Neural cell (in vitro differentiated cells): ENCODE measurements at regions not wholly inside any gene's neighbourhood (a gene's known extent, or its start where the extent isn't known, plus 50 kb on each side); places are given as distances from the start of the nearest gene placed in this dataset.

Source experiments
- H2AFZ ChIP-seq: fragments of 200-600, 300-800 bp; sonication (generic), shearing (Covaris generic); 2 replicates; pipeline ENCODE4 v1.6.0; 2014; ENCODE audit warnings: low read depth, mild to moderate bottlenecking, antibody characterized with exemption, low read length, moderate library complexity
- H3F3A ChIP-seq: fragments of 200-600 bp; shearing (Covaris generic); 2 replicates; pipeline ENCODE4 v1.6.1; 2016; ENCODE audit warnings: mild to moderate bottlenecking, moderate library complexity, mixed read lengths, antibody characterized with exemption, low read length; ENCODE audit not compliant: insufficient read depth, poor library complexity, severe bottlenecking
- H3K27ac ChIP-seq: fragments of 200-600, 300-800 bp; sonication (generic), shearing (Covaris generic); 2 replicates; pipeline ENCODE4 v1.5.1; 2014; ENCODE audit warnings: mild to moderate bottlenecking, low read length, moderate library complexity
- H3K27me3 ChIP-seq: fragments of 300-800, 200-600 bp; sonication (generic), shearing (Covaris generic); 2 replicates; pipeline ENCODE4 v1.6.0; 2014; ENCODE audit warnings: mild to moderate bottlenecking, low read depth, low read length, moderate library complexity; ENCODE audit not compliant: insufficient read depth
- H3K36me3 ChIP-seq: fragments of 300-800, 200-600 bp; sonication (generic), shearing (Covaris generic); 2 replicates; pipeline ENCODE4 v1.5.1; 2014; ENCODE audit warnings: mild to moderate bottlenecking, antibody characterized with exemption, low read length, moderate library complexity; ENCODE audit not compliant: insufficient read depth
- H3K4me2 ChIP-seq: fragments of 300-800, 200-600 bp; sonication (generic), shearing (Covaris generic); 2 replicates; pipeline ENCODE4 v1.6.0; 2014; ENCODE audit warnings: mild to moderate bottlenecking, low read length
- H3K4me3 ChIP-seq: fragments of 300-800, 200-600 bp; sonication (generic), shearing (Covaris generic); 2 replicates; pipeline ENCODE4 v1.5.1; 2014; ENCODE audit warnings: mild to moderate bottlenecking, low read length, moderate library complexity
- H3K79me2 ChIP-seq: fragments of 200-600 bp; shearing (Covaris generic); replicated peaks from 2 replicates; pipeline ENCODE4 v1.6.0; 2014; ENCODE audit warnings: mild to moderate bottlenecking, low read length, moderate library complexity; ENCODE audit not compliant: insufficient read depth
- H3K9ac ChIP-seq: fragments of 300-800, 200-600 bp; sonication (generic), shearing (Covaris generic); 2 replicates; pipeline ENCODE4 v1.6.1; 2016; ENCODE audit warnings: mild to moderate bottlenecking, low read length, mixed read lengths
- H3K9me2 ChIP-seq: fragments of 200-600 bp; shearing (Covaris generic); 2 replicates; pipeline ENCODE4 v1.6.1; 2016; ENCODE audit warnings: mild to moderate bottlenecking, low read length, mixed read lengths; ENCODE audit not compliant: insufficient read depth
- H3K9me3 ChIP-seq: fragments of 200-600, 300-800 bp; sonication (generic), shearing (Covaris generic); 2 replicates; pipeline ENCODE4 v1.6.1; 2016; ENCODE audit warnings: mild to moderate bottlenecking, mixed run types, low read length, moderate library complexity, mixed read lengths
- H4K20me1 ChIP-seq: fragments of 200-600 bp; shearing (Covaris generic); 2 replicates; pipeline ENCODE4 v1.6.1; 2016; ENCODE audit warnings: mild to moderate bottlenecking, mixed run types; ENCODE audit not compliant: insufficient read depth
- CTCF ChIP-seq: fragments of 450-650 bp; IDR thresholded peaks from 2 replicates; pipeline ENCODE4 v1.5.1; 2014; ENCODE audit warnings: antibody characterized with exemption, mild to moderate bottlenecking, moderate library complexity; ENCODE audit not compliant: poor library complexity, severe bottlenecking
- EP300 ChIP-seq: fragments of 450-650 bp; conservative IDR thresholded peaks from 2 replicates; pipeline ENCODE4 v1.6.1; 2014; ENCODE audit warnings: antibody characterized with exemption, mild to moderate bottlenecking, moderate library complexity; ENCODE audit not compliant: poor library complexity, severe bottlenecking
- EZH2 ChIP-seq: fragments of 200-600, 300-800 bp; shearing (Covaris generic), sonication (generic); IDR thresholded peaks from 2 replicates; pipeline ENCODE4 v1.6.1; 2014; ENCODE audit warnings: antibody characterized with exemption, low read length, borderline replicate concordance, mild to moderate bottlenecking; ENCODE audit not compliant: insufficient read depth, poor library complexity, severe bottlenecking
- MXI1 ChIP-seq: fragments of 450-650 bp; conservative IDR thresholded peaks from 2 replicates; pipeline ENCODE4 v1.6.1; 2014; ENCODE audit warnings: antibody characterized with exemption, mild to moderate bottlenecking; ENCODE audit not compliant: poor library complexity, severe bottlenecking
- POLR2AphosphoS5 ChIP-seq: IDR thresholded peaks from 2 replicates; pipeline ENCODE4 v1.6.1; 2012
- RAD21 ChIP-seq: fragments of 450-650 bp; conservative IDR thresholded peaks from 2 replicates; pipeline ENCODE4 v1.6.1; 2014; ENCODE audit warnings: antibody characterized with exemption, mild to moderate bottlenecking, moderate library complexity
- REST ChIP-seq: IDR thresholded peaks from 2 replicates; pipeline ENCODE4 v1.6.1; 2012; ENCODE audit warnings: borderline replicate concordance
- SMC3 ChIP-seq: fragments of 450-650 bp; conservative IDR thresholded peaks from 2 replicates; pipeline ENCODE4 v1.6.1; 2014; ENCODE audit warnings: antibody characterized with exemption, mild to moderate bottlenecking, moderate library complexity; ENCODE audit not compliant: poor library complexity

GRCh38 chr2:177029901-177030300, 182.7 kb upstream of the HNRNPA3 start:
- no peaks in the 10 kb centered on the region for H4K20me1 ChIP-seq
- H3K9me3 ChIP-seq = no peaks in the 10 kb centered on the region
- peak overlapping the region; percentile 44 for H3K4me3 ChIP-seq
- H3K9me2 ChIP-seq = no peaks in the 10 kb centered on the region
- no peak for TF ChIP-seq EZH2
- no peak for TF ChIP-seq RAD21
- TF ChIP-seq CTCF = no peak
- no peak for TF ChIP-seq MXI1
- H3K79me2 ChIP-seq = no peaks in the 10 kb centered on the region
- H3K9ac ChIP-seq = no peak overlapping the region
- no peak overlapping the region for H2AFZ ChIP-seq
- H3F3A ChIP-seq = peaks cover 6% of the 10 kb centered on the region
- H3K27me3 ChIP-seq = no peaks in the 10 kb centered on the region
- peak overlapping the region; percentile 16 for H3K4me2 ChIP-seq
- H3K36me3 ChIP-seq = no peaks in the 10 kb centered on the region
- H3K27ac ChIP-seq = peak overlapping the region; percentile 98

- peak overlapping the region; percentile 98 for H3K27ac ChIP-seq
- TF ChIP-seq CTCF (no peak), EP300 (peak; percentile 15)
- H3K4me3 ChIP-seq = peak overlapping the region; percentile 44
- peak overlapping the region; percentile 16 for H3K4me2 ChIP-seq
- no peaks in the 10 kb centered on the region for H3K79me2 ChIP-seq
- no peaks in the 10 kb centered on the region for H3K27me3 ChIP-seq
- no peaks in the 10 kb centered on the region for H3K36me3 ChIP-seq
- H3F3A ChIP-seq = peaks cover 6% of the 10 kb centered on the region
- H3K9ac ChIP-seq = peak overlapping the region; percentile 67
- no peaks in the 10 kb centered on the region for H4K20me1 ChIP-seq
- no peaks in the 10 kb centered on the region for H3K9me2 ChIP-seq
- peak overlapping the region; percentile 58 for H2AFZ ChIP-seq
- H3K9me3 ChIP-seq = no peaks in the 10 kb centered on the region
These were observed 182.0 kb upstream of the HNRNPA3 start for GRCh38 chr2:177030451-177031105.

GRCh38 chr2:177031438-177032180, 181.0 kb upstream of the HNRNPA3 start:
- no peaks in the 10 kb centered on the region for H3K9me3 ChIP-seq
- TF ChIP-seq MXI1 (peak; percentile 50), POLR2AphosphoS5 (peak; percentile 76), EP300 (peak; percentile 77), SMC3 (peak; percentile 48), REST (peak; percentile 74), CTCF (no peak), RAD21 (peak; percentile 43), EZH2 (no peak)
- no peaks in the 10 kb centered on the region for H3K79me2 ChIP-seq
- peak overlapping the region; percentile 98 for H3K27ac ChIP-seq
- peaks cover 6% of the 10 kb centered on the region for H3F3A ChIP-seq
- H3K27me3 ChIP-seq = no peaks in the 10 kb centered on the region
- H3K4me2 ChIP-seq = peak overlapping the region; percentile 16
- no peaks in the 10 kb centered on the region for H3K9me2 ChIP-seq
- H2AFZ ChIP-seq = peak overlapping the region; percentile 71
- H3K4me3 ChIP-seq = peak overlapping the region; percentile 44
- H4K20me1 ChIP-seq = no peaks in the 10 kb centered on the region
- H3K36me3 ChIP-seq = no peaks in the 10 kb centered on the region
- H3K9ac ChIP-seq = peak overlapping the region; percentile 67
